GM19455 (cell line): ENCODE measurements at regions not wholly inside any gene's neighbourhood (a gene's known extent, or its start where the extent isn't known, plus 50 kb on each side); places are given as distances from the start of the nearest gene placed in this dataset.
"Not testable (repeated sequence)": the region's sequence is repeated elsewhere in the genome, so short reads cannot be mapped to it uniquely, and the experiment has no call there.

Source experiments
- ATAC-seq: cut with Tn5 transposase; IDR thresholded peaks from one replicate; pipeline ENCODE4 v1.9.1; 2021; ENCODE audit not compliant: unreplicated experiment

DNA sequence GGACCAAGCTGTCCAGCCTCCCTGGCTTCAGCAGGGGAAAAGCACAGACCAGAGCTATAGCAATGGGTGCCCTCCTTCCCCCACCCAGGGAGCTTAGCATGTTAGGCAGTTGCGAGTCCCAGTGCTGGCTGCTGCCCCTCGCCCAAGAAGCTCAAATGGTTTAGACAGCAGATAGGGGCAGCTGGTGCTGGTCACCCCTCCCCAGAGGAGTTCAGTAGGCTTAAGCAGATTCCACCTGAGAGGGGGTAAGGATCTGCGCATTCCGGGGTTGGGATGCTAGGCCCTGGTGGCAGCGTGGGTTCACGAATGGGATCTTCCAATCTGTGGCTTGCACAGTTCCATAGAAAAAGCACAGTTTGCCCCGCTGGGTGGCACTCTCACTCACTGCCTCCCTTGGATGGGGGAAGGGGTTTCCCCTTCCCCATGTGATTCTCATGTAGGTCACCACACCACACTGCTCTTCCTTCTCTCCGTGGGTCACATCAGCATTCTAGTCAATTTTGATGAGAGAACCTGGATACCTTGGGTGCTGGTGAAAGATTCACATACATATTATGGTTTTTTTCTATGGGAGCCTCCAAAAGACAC, 665.6 kb downstream of the C12orf50 start:
- no peak for ATAC-seq

DNA sequence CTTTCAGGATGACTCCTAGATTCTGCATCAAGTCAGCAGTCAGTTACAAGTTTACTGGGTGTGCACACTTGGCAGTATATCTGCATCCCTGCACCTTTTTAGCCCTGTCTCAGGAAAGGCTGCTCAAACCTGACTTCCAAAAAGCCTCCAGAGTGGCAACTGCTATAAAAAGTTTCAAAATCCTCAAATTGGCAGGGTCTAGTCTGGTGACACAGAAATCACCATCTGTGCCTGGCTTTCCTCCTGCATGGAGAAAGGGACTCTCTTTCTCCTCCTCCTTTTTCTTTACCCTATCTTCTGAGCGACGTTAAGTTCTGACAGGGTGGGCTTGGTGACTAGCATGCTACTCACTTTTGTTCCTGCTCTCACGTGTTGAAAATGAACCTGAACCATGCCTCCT, 679.5 kb downstream of the C12orf50 start:
- no peak for ATAC-seq

DNA sequence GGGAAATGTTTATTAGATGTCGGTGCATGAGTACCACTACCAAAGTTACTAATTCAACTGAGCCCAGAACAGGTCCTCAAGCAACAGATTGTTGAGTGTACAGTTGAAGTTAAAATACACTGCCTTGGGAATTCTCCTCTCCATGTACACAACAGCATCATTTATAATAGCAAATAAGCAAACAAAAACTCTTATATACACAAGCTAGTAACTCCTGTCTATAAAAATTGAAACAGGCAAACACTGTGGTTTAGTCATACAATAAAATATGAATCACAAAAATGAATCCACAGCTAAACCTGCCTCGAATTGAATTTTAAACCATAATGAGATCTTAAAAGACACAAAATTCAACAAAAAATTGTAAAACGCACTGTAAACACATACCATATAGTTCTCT, 681.1 kb downstream of the C12orf50 start:
- no peak for ATAC-seq

DNA sequence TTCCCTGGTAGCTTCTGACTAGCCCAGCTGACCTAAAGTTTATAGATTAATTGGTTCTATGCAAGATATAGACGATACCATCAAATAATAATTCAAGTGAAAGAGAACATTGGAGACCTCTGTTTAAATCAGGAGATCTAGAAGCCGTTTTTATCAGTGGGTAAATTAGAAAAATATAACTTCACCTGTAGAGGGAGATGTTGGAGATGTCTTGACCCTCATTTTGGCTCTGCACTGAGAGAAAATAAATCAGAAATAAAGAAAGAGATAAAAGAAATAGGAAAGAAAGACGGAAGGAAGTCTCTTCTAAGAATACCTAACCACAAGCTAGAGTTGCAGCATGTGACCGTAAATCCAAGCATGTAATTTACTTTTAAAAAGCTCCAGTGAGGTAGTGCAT, 684.5 kb downstream of the C12orf50 start:
- ATAC-seq, result no peak

DNA sequence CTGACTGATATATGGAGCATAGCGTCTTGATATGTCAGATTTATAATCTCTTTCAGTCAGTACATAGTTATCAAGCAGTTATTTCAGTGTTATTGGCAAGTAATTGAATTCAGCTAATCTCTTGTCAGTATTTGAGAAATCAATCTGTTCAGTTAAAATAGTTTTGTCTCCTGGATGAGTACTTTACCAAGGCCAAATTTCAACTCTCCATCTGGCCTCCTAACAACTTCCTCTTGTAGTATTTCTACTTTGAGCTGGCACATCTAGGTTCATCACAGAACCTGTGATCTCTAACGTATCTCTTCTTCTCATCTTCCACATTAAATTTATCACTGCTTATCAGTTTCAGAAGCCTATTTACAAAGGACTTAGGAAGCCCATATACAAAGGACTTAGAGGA, 690.5 kb downstream of the C12orf50 start:
- no peak for ATAC-seq

DNA sequence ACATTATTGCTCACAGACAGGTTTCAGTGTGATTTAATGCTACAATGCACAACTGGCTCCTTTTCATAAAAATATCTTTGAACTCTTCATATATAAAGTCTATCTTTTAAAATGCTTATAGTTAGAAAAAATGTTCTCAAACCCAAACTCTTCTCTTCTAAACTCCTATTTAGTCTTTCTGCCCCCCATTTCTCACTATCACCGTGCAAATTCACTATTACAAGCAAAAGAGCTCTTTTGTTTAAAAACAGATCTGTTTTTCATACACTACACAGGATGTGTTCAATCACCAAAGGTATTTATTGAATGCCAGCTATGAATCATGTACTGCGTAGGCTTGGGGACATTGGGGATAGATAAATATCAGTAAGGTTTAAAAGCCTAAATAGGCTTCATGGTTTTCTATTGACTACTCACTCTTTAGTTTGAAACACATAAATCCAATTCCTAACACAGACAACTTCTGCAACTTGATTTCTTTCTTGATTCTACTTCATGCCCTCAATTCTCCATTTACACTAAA, 692.3 kb downstream of the C12orf50 start:
- ATAC-seq, result no peak

DNA sequence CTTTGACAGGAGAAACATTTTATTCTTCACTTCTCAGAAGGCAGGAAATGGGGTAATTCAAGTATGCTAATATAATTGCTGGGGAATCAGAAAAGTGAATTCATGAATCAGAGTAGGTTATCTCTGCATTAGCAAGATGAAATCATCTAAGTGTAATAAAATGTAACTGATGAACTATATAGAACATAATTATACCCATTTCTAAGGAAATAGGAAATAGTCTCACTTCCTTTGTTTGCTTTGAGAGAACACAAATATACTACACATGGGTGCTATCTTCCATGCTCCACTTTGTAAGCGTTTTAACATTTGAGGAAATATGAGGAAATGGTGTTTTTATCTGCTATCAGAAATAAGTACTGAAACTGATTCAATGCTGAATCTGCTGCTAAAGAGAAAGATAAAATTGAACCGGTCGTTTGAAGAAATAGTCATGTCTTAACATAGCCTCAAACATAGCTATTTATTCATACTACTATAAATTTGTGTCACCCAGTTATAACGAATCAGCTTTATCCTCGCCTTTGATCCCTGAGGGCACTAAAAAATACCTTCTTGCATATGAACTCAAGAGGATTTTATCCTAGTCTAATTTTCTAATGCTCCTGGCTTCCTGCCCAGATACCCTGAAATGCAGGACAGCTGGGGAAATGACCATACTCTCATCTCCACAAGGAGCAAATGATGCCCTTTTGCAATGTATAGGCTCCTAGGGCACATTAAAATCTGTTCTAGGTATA, 696.0 kb downstream of the C12orf50 start:
- no peak for ATAC-seq

DNA sequence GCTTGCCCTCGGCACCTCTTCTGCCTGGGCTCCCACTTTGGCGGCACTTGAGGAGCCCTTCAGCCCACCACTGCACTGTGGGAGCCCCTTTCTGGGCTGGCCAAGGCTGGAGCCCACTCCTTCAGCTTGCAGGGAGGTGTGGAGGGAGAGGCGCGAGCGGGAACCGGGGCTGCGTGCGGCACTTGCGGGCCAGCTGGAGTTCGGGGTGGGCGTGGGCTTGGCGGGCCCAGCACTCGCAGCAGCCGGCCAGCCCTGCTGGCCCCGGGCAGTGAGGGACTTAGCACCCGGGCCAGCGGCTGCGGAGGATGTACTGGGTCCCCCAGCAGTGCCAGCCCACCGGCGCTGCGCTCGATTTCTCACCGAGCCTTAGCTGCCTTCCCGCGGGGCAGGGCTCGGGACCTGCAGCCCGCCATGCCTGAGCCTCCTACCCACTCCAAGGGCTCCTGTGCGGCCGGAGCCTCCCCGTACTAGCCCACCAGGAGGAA, 699.1 kb downstream of the C12orf50 start:
- ATAC-seq, result not testable (repeated sequence)

DNA sequence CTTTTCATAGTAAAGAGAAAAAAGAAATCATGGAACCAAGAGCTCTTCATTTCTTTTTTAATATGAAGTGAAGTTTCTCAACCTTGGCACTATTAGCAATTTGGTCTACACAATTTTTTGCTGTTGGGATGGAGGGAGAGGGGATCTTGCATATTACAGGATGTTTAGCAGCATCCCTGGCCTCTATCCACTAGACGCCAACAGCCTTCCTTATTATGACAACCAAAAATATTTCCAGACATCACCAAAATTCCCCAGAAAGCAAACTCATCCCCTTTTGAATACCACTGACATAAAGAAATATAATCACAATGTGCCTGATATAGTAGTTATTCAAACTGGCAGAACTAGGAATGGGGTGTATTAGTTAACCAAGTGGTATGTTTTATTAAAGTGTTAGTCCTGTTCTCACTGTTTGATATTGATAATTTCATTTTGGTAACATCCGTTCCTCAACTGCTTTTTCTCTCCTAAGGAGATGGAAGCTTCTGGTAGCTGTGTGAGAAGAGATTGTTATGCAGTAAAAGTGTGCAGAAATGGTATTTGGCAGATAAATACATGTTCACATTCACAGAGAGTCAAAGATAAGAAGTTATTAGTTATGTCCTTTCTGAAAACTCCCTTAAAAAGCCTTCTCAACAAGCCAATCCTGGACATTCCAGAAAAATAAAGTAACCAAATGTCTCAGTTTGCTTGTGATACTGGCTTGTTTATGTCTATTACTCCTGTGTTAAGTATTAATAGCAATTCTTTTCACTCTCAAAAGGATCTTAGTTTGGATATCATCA, 699.9 kb downstream of the C12orf50 start:
- no peak for ATAC-seq

DNA sequence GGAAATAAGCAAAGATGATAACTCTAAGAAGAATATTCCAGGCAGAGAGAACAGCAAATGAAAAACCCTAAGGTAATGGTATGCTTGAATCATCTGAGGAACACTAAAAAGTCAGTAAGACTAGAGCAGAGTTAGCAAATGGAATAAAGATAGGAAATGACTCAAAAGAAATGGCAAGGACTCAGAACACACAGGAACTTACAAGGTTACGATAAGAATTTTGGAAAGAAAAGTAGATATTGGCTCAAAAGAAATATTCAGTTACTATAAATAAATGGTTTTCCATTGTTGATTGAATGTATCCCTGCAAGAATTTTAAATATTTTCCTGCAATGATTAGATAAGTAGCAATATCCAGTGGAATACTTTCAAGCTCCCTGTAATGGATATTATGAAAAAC, 705.8 kb downstream of the C12orf50 start:
- ATAC-seq, result no peak

DNA sequence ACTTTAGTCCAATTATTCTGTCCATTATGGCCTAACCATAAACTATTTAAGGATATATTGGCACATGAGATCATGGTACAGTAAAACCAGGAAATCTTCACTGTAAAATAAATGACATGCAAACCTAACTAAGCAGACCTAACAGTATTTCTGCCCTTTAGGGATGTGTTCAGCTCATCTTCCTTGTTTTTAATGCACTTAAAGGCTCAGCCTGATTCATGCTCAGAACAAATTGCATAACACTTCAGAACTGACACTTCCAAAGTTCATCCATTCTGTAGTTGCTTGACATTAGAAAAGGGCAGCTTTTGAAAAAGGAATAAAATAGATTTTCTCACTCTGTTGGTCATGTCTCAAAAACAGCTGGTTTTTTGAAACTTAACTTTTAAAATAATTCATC, 708.5 kb downstream of the C12orf50 start:
- no peak for ATAC-seq

DNA sequence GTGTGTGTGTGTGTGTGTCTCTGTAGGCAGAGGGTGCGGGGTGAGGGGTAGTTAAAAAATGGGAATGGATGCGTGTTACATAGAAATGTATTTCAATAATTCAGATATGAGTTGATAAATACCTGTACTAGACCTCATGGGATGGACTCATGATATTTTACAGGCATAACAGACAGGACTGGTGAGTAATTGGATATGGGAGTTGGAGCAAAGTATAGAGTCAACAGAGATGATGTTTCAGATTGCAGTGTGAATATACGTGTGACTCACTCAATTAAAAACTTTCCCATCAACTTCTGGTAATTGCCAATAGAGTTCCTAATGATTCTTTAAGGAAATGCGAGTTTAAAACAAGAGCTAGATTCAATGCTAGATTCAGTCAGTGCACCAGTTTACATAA, 711.9 kb downstream of the C12orf50 start:
- no peak for ATAC-seq

DNA sequence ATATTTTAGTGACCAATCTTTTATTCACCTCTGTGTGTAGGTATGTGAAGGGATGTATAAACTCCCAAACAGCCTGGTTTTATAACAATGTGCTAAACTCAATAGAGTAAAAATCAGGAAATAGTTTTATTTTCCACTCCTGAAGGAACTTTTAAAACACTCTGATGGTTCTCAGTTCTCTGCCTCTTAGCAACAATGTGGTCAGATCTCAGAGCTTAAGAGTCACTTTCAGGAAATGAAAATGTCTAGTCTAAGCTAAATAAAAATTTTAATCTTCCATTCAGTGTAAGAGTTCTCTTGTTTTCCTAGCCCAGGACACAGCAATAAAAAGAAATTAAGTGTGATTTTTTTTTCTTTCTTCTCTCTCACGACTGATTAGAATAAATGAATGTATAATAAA, 718.0 kb downstream of the C12orf50 start:
- no peak for ATAC-seq

DNA sequence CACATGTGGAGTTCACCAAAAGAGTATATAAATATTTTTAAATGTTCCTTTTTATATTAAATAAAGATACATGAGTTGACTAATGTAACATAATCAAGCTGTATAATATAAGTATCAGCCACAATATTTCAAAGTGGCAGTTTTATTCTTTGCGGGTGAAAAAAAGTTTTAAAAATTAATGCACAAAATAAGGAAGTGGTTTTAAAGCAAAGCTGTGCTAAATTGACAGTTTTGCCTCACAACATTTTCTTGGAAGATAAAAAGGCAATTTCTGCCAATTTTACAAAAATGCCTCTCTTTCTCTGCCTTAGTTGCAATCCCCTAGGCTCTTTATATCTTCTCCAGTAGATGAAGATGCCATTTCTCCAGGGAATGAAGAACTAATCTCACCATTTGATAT, 719.1 kb downstream of the C12orf50 start:
- no peak for ATAC-seq

DNA sequence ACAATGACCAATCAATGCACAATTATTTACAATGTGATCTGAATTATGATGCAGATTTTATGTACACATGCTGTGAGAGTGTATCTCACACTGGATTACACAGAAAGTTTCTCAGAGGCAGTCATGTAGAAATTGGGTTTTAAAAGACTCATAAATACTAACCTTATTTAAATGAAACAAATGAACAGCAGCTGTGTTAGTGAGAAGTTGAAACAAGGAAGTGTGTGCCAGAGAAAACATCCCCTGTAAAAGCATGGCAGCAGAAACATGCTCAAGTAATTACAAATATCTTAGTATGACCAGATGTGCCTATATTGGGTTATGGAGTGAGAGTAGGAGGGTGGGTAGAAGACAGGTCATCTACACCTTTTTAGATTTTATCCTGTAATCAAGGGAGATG, 723.7 kb downstream of the C12orf50 start:
- no peak for ATAC-seq

DNA sequence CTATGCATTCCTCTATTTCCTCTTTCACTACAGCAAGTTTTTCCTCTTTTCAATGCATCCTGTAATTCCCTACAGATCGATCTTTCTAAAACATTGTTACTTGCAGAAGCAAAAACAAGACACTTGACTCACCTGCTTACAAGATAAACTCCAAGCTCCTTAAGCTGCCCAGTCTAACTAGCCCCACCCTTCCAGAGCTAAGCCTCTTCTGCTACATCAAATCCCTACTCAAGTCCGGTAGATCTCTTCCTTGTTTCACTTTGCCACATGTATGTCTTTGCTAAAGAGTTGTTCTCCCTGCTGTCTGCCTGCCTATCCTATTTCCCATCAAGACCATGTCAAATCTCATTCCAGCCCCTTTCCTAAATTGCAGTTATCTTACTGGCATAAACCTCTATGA, 724.8 kb downstream of the C12orf50 start:
- ATAC-seq, result no peak

DNA sequence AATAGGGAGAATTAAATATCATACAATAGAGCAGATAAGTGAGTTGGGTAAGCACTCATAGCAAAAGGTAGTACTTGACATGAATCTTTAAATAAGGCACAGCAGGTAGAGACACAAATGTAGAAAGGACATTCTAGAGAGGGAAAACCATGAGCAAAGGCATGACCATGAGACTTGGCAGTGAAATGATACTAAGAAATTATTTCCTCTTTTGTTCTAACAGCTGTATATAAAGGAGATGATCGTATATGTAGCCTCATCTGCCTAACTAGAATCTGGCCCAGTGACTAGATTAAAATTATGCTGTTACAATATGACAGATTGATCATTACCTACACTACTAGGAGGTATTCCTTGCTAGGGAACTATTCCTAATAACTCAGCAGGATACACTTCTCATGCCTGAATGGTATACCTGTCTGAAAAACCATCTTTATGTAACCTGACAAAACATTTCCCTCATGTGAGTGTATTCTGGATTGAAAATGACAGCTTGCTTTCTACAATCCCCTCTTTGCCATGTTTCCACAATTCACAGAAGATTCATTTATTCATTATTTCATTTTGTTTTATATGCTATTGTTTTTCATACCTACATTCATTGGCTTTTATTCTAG, 725.7 kb downstream of the C12orf50 start:
- ATAC-seq, result no peak

DNA sequence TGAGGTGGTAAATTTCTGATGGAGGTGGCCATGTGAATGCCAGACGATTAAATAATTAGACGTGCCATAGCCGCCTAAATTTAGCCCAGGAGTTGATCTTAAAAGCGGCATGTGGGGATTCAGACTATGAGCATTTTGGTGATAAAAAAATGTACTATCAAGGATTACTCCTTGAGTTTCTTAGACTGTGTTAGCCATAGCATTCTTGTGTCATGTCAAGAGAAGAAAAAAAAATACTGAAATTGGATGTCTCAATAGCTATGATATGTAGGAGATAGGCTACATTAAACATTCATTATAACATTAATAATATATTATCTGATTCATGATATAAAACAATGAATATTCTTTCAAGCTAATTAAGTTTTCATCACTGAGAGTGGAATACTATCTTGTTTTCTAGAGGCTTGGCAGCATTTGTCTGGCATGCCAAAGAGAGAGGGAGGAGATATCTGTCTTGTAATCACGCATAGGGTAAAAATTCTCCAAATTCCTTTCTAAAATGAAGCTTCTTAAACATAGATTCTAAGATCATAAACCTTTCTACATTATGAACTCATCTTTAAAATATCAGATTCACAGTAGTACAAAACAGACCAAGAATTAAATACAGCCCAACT, 727.0 kb downstream of the C12orf50 start:
- ATAC-seq, result no peak

DNA sequence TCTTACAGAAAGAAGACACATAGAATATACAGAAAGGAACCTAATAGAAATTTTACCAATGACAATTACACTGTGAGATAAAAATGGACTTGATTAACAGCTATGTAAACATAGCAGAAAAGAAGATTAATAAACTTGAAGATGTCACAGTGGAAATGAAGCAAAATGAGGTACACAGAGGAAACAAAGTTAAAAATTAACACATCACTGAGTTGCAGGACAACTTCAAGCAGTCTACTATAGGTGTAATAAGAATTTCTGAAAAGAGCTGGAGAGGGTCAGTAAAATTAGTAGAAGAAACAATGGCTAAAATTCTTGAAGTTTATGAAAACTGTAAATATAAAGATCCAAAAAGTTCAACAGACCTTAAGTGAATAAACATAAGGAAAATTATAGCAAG, 738.7 kb downstream of the C12orf50 start:
- no peak for ATAC-seq

DNA sequence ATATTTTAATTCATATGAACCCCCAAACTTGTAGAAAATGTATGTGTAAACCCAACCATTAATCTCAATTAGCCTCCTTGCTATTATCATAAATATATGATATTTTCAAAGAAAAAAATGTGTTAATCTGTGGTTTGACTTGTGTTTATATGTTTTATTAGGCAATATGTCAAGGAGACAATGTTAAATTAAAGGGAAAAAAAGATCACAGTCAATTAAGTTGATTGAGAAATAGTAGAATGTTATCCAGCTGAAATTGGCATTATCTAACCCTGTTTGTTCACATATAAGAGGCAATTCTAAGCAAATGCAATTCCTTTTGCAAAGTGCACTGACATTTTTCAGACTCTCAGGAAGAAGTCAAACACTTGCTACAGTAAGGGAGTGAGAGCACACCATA, 745.3 kb downstream of the C12orf50 start:
- ATAC-seq, result no peak

DNA sequence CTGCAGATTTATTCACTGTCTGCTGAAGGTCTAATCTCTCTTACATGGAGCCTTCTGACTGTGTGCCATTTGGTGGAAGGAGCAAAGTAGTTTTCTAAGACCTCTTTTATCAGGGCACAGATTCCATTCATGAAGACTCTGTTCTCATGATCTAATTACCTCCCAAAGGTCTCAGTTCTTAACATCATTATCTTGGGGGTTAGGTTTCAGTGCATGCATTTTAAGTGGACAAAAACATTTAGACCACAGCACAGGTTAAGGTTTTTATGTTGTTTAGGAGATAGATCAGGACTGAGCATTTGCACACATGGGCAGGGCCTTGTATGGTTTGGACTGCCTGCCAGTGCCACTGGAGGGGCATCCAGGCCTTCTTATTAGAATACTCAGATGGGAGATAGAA, 746.1 kb downstream of the C12orf50 start:
- ATAC-seq, result no peak
